ENCODE measurements at regions not wholly inside any gene's neighbourhood (a gene's known extent, or its start where the extent isn't known, plus 50 kb on each side); places are given as distances from the start of the nearest gene placed in this dataset.

- 0% methylated on average over 1 of the region's 1 CpG for WGBS (ENCODE audit: missing lambda C conversion rate)
- DNase-seq (ENCODE audit: low read depth in 1 of 2, low spot score in 1 of 2) = no peak
- Histone ChIP-seq H3K4me1 (no peaks in the 10 kb centered on the region), H3K4me3 (no peak overlapping the region), H3K4me2 (no peak overlapping the region), H3K27ac (no peak overlapping the region), H3K9me3 (no peaks in the 10 kb centered on the region)
- no peak for FAIRE-seq
- ATAC-seq = no peak
- POLR2A ChIA-PET = no interaction called here
- CTCF ChIA-PET = no interaction called here
- TF ChIP-seq SMC3 (IDR thresholded peaks at IDR 0.05) (no peak), ZC3H11A (IDR thresholded peaks at IDR 0.05) (no peak), BHLHE40 (IDR thresholded peaks at IDR 0.05; ENCODE audit: low read depth, low read length) (no peak), RNF2 (IDR thresholded peaks at IDR 0.05; ENCODE audit: borderline replicate concordance, low read depth) (no peak), HOXB13 (CRISPR knock-in tag; IDR thresholded peaks at IDR 0.05; ENCODE audit: low read depth) (no peak), ESRRA (IDR thresholded peaks at IDR 0.05; ENCODE audit: borderline replicate concordance, low read length) (no peak), EHMT2 (IDR thresholded peaks at IDR 0.05; ENCODE audit: low read depth) (no peak), CHD2 (IDR thresholded peaks at IDR 0.05; ENCODE audit: low read length, partially characterized antibody) (no peak), KDM5A (IDR thresholded peaks at IDR 0.05) (no peak), CEBPB (IDR thresholded peaks at IDR 0.05) (no peak), NFE2L2 (conservative IDR thresholded peaks at IDR 0.05; ENCODE audit: low read length) (no peak), RCOR1 (IDR thresholded peaks at IDR 0.05; ENCODE audit: low read depth, low read length) (no peak), ZNF302 (CRISPR knock-in tag; IDR thresholded peaks at IDR 0.05) (no peak), GATA3 (IDR thresholded peaks at IDR 0.05; ENCODE audit: borderline replicate concordance) (no peak), BCL3 (IDR thresholded peaks at IDR 0.05) (no peak)
- TF ChIP-seq, protein P1, sequence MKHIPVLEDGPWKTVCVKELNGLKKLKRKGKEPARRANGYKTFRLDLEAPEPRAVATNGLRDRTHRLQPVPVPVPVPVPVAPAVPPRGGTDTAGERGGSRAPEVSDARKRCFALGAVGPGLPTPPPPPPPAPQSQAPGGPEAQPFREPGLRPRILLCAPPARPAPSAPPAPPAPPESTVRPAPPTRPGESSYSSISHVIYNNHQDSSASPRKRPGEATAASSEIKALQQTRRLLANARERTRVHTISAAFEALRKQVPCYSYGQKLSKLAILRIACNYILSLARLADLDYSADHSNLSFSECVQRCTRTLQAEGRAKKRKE (CRISPR knock-in tag; IDR thresholded peaks at IDR 0.05; ENCODE audit: low read depth) = no peak
- TF ChIP-seq, protein P2, sequence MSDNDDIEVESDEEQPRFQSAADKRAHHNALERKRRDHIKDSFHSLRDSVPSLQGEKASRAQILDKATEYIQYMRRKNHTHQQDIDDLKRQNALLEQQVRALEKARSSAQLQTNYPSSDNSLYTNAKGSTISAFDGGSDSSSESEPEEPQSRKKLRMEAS (IDR thresholded peaks at IDR 0.05) = no peak
- TF ChIP-seq, protein P3, sequence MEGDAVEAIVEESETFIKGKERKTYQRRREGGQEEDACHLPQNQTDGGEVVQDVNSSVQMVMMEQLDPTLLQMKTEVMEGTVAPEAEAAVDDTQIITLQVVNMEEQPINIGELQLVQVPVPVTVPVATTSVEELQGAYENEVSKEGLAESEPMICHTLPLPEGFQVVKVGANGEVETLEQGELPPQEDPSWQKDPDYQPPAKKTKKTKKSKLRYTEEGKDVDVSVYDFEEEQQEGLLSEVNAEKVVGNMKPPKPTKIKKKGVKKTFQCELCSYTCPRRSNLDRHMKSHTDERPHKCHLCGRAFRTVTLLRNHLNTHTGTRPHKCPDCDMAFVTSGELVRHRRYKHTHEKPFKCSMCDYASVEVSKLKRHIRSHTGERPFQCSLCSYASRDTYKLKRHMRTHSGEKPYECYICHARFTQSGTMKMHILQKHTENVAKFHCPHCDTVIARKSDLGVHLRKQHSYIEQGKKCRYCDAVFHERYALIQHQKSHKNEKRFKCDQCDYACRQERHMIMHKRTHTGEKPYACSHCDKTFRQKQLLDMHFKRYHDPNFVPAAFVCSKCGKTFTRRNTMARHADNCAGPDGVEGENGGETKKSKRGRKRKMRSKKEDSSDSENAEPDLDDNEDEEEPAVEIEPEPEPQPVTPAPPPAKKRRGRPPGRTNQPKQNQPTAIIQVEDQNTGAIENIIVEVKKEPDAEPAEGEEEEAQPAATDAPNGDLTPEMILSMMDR (IDR thresholded peaks at IDR 0.05) = no peak
- TF ChIP-seq, protein P4, sequence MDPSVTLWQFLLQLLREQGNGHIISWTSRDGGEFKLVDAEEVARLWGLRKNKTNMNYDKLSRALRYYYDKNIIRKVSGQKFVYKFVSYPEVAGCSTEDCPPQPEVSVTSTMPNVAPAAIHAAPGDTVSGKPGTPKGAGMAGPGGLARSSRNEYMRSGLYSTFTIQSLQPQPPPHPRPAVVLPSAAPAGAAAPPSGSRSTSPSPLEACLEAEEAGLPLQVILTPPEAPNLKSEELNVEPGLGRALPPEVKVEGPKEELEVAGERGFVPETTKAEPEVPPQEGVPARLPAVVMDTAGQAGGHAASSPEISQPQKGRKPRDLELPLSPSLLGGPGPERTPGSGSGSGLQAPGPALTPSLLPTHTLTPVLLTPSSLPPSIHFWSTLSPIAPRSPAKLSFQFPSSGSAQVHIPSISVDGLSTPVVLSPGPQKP (IDR thresholded peaks at IDR 0.05; ENCODE audit: low read depth, low read length) = no peak
- TF ChIP-seq, protein P5, sequence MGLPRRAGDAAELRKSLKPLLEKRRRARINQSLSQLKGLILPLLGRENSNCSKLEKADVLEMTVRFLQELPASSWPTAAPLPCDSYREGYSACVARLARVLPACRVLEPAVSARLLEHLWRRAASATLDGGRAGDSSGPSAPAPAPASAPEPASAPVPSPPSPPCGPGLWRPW (IDR thresholded peaks at IDR 0.05) = no peak
Observed at GRCh38 chr17:52233632-52234031, 75.1 kb upstream of the CA10 start.

DNA sequence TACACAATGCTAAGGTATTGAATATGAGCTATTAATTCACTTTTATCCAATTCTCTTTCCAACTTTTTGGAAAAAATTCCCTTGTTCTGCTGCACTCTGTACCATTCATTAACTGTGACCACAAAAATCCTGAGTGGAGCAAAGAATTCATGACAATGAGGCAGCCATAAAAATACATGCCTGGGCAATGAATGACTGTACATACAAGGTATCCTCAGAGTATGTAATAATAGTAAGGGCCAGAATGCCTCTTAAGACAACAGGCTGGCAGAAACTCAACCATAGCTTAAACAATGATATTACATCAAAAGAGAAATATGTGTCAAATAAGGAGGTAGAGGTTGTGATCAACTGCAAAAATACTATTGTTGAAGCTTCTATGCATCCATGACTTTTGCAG lies 74.7 kb upstream of the CA10 start:
- no peak for DNase-seq (ENCODE audit: low read depth in 1 of 2, low spot score in 1 of 2)
- no peak overlapping the region for H3K4me3 ChIP-seq
- H3K27ac ChIP-seq = no peak overlapping the region
- ChIA-PET POLR2A (no interaction called here), CTCF (no interaction called here)
- TF ChIP-seq, protein P3 (IDR thresholded peaks at IDR 0.05) = no peak
- no peak for TF ChIP-seq ZNF302 (CRISPR knock-in tag; IDR thresholded peaks at IDR 0.05)
- no peak for TF ChIP-seq HOXA7 (CRISPR knock-in tag; IDR thresholded peaks at IDR 0.05)
- no peak for TF ChIP-seq HOXB5 (CRISPR knock-in tag; IDR thresholded peaks at IDR 0.05)
- no peak for TF ChIP-seq TP53 (CRISPR knock-in tag; IDR thresholded peaks at IDR 0.05)
- TF ChIP-seq, protein P6, sequence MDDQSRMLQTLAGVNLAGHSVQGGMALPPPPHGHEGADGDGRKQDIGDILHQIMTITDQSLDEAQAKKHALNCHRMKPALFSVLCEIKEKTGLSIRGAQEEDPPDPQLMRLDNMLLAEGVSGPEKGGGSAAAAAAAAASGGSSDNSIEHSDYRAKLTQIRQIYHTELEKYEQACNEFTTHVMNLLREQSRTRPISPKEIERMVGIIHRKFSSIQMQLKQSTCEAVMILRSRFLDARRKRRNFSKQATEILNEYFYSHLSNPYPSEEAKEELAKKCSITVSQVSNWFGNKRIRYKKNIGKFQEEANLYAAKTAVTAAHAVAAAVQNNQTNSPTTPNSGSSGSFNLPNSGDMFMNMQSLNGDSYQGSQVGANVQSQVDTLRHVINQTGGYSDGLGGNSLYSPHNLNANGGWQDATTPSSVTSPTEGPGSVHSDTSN (IDR thresholded peaks at IDR 0.05) = no peak
- no peak for TF ChIP-seq NPAS2 (CRISPR knock-in tag; IDR thresholded peaks at IDR 0.05; ENCODE audit: borderline replicate concordance)
- TF ChIP-seq HEYL (CRISPR knock-in tag; IDR thresholded peaks at IDR 0.05) = no peak
- no peak for FAIRE-seq
- H3K4me2 ChIP-seq = no peak overlapping the region
- H3K4me1 ChIP-seq = no peaks in the 10 kb centered on the region
- H3K9me3 ChIP-seq = no peaks in the 10 kb centered on the region
- ATAC-seq = no peak

All from A549 (cell line).